Activated CD4-positive, alpha-beta T cell treated with anti-CD3 and anti-CD28 coated beads, Interleukin-2, amount 50 U/mL, for 16 hours (primary cell): ENCODE measurements at regions not wholly inside any gene's neighbourhood (a gene's known extent, or its start where the extent isn't known, plus 50 kb on each side); places are given as distances from the start of the nearest gene placed in this dataset.
"Not testable (repeated sequence)": the region's sequence is repeated elsewhere in the genome, so short reads cannot be mapped to it uniquely, and the experiment has no call there.

Experiments
- DNase-seq: peaks from one replicate; pipeline ENCODE4 v3.0.0-alpha.2; 2020

DNA sequence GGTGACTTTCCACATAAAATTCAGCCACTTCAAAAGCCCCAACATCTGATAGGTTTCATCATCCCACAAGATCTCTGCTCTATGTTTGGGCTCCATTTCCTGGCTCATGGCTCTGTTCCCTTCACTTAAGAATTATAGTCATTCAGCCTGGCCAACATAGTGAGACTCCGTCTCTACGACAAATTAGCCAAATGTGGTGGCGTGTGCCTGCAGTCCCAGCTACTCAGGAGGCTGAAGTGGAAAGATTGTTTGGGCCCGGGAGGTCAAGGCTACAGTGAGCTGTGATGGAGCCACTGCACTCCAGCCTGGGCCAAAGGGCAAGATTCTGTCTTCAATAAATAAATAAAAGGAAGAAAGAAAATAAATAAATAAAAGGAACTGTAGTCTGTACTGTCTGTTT, 57.9 kb upstream of the CTSV start:
- no peak for DNase-seq

GRCh38 chr9:97089361-97089760, 50.4 kb upstream of the CTSV start:
- not testable (repeated sequence) for DNase-seq
